ENCODE measurements at regions not wholly inside any gene's neighbourhood (a gene's known extent, or its start where the extent isn't known, plus 50 kb on each side); places are given as distances from the start of the nearest gene placed in this dataset.

GRCh38 chr6:10276106-10276505 is 138.8 kb downstream of the TFAP2A start:
- Mint-ChIP-seq H3K4me3 (no peak overlapping the region), H3K4me1 (no peaks in the 10 kb centered on the region), H3K27me3 (no peaks in the 10 kb centered on the region), H3K27ac (no peak overlapping the region), H3K9me3 (peaks cover 3% of the 10 kb centered on the region), H3K36me3 (no peaks in the 10 kb centered on the region)
- CTCF ChIA-PET, result no interaction called here
- no peak for DNase-seq

- Mint-ChIP-seq H3K4me1 (no peaks in the 10 kb centered on the region), H3K9me3 (no peaks in the 10 kb centered on the region), H3K27me3 (peaks cover 10% of the 10 kb centered on the region), H3K27ac (no peak overlapping the region), H3K4me3 (no peak overlapping the region), H3K36me3 (no peaks in the 10 kb centered on the region)
- CTCF ChIA-PET, result no interaction called here
- no peak for DNase-seq
These were observed 142.3 kb downstream of the TFAP2A start for GRCh38 chr6:10272591-10272990.

- Mint-ChIP-seq H3K4me1 (no peaks in the 10 kb centered on the region), H3K9me3 (no peaks in the 10 kb centered on the region), H3K27ac (no peak overlapping the region), H3K36me3 (no peaks in the 10 kb centered on the region), H3K4me3 (no peak overlapping the region), H3K27me3 (peaks cover 10% of the 10 kb centered on the region)
- CTCF ChIA-PET, result no interaction called here
- no peak for DNase-seq
These were observed 142.9 kb downstream of the TFAP2A start for GRCh38 chr6:10271982-10272381.

- no peaks in the 10 kb centered on the region for H3K36me3 Mint-ChIP-seq
- H3K4me3 Mint-ChIP-seq, result no peak overlapping the region
- H3K27ac Mint-ChIP-seq, result no peak overlapping the region
- H3K27me3 Mint-ChIP-seq, result peaks cover 15% of the 10 kb centered on the region
- no peak for DNase-seq
- H3K9me3 Mint-ChIP-seq, result no peaks in the 10 kb centered on the region
- H3K4me1 Mint-ChIP-seq, result no peaks in the 10 kb centered on the region
- CTCF ChIA-PET, result no interaction called here
These were observed 144.9 kb downstream of the TFAP2A start for GRCh38 chr6:10269814-10270472.

- peaks cover 15% of the 10 kb centered on the region for H3K27me3 Mint-ChIP-seq
- no peak for DNase-seq
- H3K4me3 Mint-ChIP-seq, result no peak overlapping the region
- H3K4me1 Mint-ChIP-seq, result no peaks in the 10 kb centered on the region
- H3K36me3 Mint-ChIP-seq, result no peaks in the 10 kb centered on the region
- no peaks in the 10 kb centered on the region for H3K9me3 Mint-ChIP-seq
- CTCF ChIA-PET, result no interaction called here
- no peak overlapping the region for H3K27ac Mint-ChIP-seq
These were observed 146.1 kb downstream of the TFAP2A start for GRCh38 chr6:10268611-10269310.

- Mint-ChIP-seq H3K36me3 (no peaks in the 10 kb centered on the region), H3K9me3 (no peaks in the 10 kb centered on the region), H3K27me3 (peaks cover 15% of the 10 kb centered on the region), H3K27ac (no peak overlapping the region), H3K4me1 (no peaks in the 10 kb centered on the region), H3K4me3 (no peak overlapping the region)
- no peak for DNase-seq
- CTCF ChIA-PET, result no interaction called here
These were observed 146.8 kb downstream of the TFAP2A start for GRCh38 chr6:10268111-10268510.

GRCh38 chr6:10266462-10266861 is 148.4 kb downstream of the TFAP2A start:
- CTCF ChIA-PET, result no interaction called here
- no peaks in the 10 kb centered on the region for H3K9me3 Mint-ChIP-seq
- H3K4me1 Mint-ChIP-seq, result no peaks in the 10 kb centered on the region
- H3K27ac Mint-ChIP-seq, result no peak overlapping the region
- H3K4me3 Mint-ChIP-seq, result no peak overlapping the region
- DNase-seq, result no peak
- no peaks in the 10 kb centered on the region for H3K36me3 Mint-ChIP-seq
- peaks cover 15% of the 10 kb centered on the region for H3K27me3 Mint-ChIP-seq

GRCh38 chr6:10266061-10266460 is 148.8 kb downstream of the TFAP2A start:
- no peak for DNase-seq
- Mint-ChIP-seq H3K4me3 (no peak overlapping the region), H3K27me3 (peaks cover 15% of the 10 kb centered on the region), H3K4me1 (no peaks in the 10 kb centered on the region), H3K36me3 (no peaks in the 10 kb centered on the region), H3K27ac (no peak overlapping the region), H3K9me3 (no peaks in the 10 kb centered on the region)
- CTCF ChIA-PET, result no interaction called here

- Mint-ChIP-seq H3K4me3 (no peak overlapping the region), H3K27me3 (peaks cover 6% of the 10 kb centered on the region), H3K36me3 (no peaks in the 10 kb centered on the region), H3K9me3 (no peaks in the 10 kb centered on the region), H3K4me1 (no peaks in the 10 kb centered on the region), H3K27ac (no peak overlapping the region)
- CTCF ChIA-PET, result no interaction called here
- no peak for DNase-seq
These were observed 152.4 kb downstream of the TFAP2A start for GRCh38 chr6:10262505-10262904.

GRCh38 chr6:10259671-10260070 is 155.2 kb downstream of the TFAP2A start:
- Mint-ChIP-seq H3K27me3 (no peaks in the 10 kb centered on the region), H3K4me3 (no peak overlapping the region), H3K36me3 (no peaks in the 10 kb centered on the region), H3K9me3 (no peaks in the 10 kb centered on the region), H3K27ac (no peak overlapping the region), H3K4me1 (no peaks in the 10 kb centered on the region)
- CTCF ChIA-PET, result no interaction called here
- DNase-seq, result no peak

GRCh38 chr6:10258341-10258740 is 156.5 kb downstream of the TFAP2A start:
- no peaks in the 10 kb centered on the region for H3K27me3 Mint-ChIP-seq
- no peak overlapping the region for H3K4me3 Mint-ChIP-seq
- H3K4me1 Mint-ChIP-seq, result no peaks in the 10 kb centered on the region
- no peak for DNase-seq
- H3K36me3 Mint-ChIP-seq, result no peaks in the 10 kb centered on the region
- H3K9me3 Mint-ChIP-seq, result no peaks in the 10 kb centered on the region
- no peak overlapping the region for H3K27ac Mint-ChIP-seq
- CTCF ChIA-PET, result interaction anchor here (0.6 kb wide), 1 partner anchor 221 kb away, joined by 4 read pairs; no protein-coding TSS in a partner anchor

- no peak overlapping the region for H3K27ac Mint-ChIP-seq
- no peak overlapping the region for H3K4me3 Mint-ChIP-seq
- H3K4me1 Mint-ChIP-seq, result no peaks in the 10 kb centered on the region
- no peaks in the 10 kb centered on the region for H3K36me3 Mint-ChIP-seq
- DNase-seq, result no peak
- CTCF ChIA-PET, result interaction anchor here (1.2 to 1.8 kb wide), 2 partner anchors 172 to 173 kb away, joined by 3 to 6 read pairs; no protein-coding TSS in a partner anchor
- no peaks in the 10 kb centered on the region for H3K9me3 Mint-ChIP-seq
- H3K27me3 Mint-ChIP-seq, result no peaks in the 10 kb centered on the region
These were observed 158.7 kb downstream of the TFAP2A start for GRCh38 chr6:10256113-10256690.

GRCh38 chr6:10250655-10251220 is 164.1 kb downstream of the TFAP2A start:
- CTCF ChIA-PET, result no interaction called here
- no peak for DNase-seq
- Mint-ChIP-seq H3K36me3 (no peaks in the 10 kb centered on the region), H3K27ac (no peak overlapping the region), H3K4me3 (no peak overlapping the region), H3K27me3 (no peaks in the 10 kb centered on the region), H3K4me1 (no peaks in the 10 kb centered on the region), H3K9me3 (no peaks in the 10 kb centered on the region)

- no peak for DNase-seq
These were observed 166.5 kb downstream of the TFAP2A start for GRCh38 chr6:10248378-10248843.

More at GRCh38 chr6:10248378-10248843, 166.5 kb downstream of the TFAP2A start:
- H3K4me3 Mint-ChIP-seq, result no peak overlapping the region
- no peaks in the 10 kb centered on the region for H3K4me1 Mint-ChIP-seq
- H3K27me3 Mint-ChIP-seq, result no peaks in the 10 kb centered on the region
- CTCF ChIA-PET, result no interaction called here
- no peaks in the 10 kb centered on the region for H3K36me3 Mint-ChIP-seq
- no peak overlapping the region for H3K27ac Mint-ChIP-seq
- H3K9me3 Mint-ChIP-seq, result no peaks in the 10 kb centered on the region
